ENCODE measurements at regions not wholly inside any gene's neighbourhood (a gene's known extent, or its start where the extent isn't known, plus 50 kb on each side); places are given as distances from the start of the nearest gene placed in this dataset.
"Not testable (repeated sequence)": the region's sequence is repeated elsewhere in the genome, so short reads cannot be mapped to it uniquely, and the experiment has no call there.

- intact Hi-C loops (cut with DNase I) = no loop called here
- Histone ChIP-seq H3K27ac (no peak overlapping the region), H3K27me3 (no peaks in the 10 kb centered on the region), H3K36me3 (replicated peaks in 1 of 2) (no peaks in the 10 kb centered on the region), H3K9me3 (replicated peaks in 1 of 3) (no peaks in the 10 kb centered on the region), H3K4me3 (no peak overlapping the region), H3K4me1 (replicated peaks in 1 of 2) (no peaks in the 10 kb centered on the region)
- TF ChIP-seq POLR2A (IDR thresholded peaks at IDR 0.05) = no peak
- TF ChIP-seq, protein P1, sequence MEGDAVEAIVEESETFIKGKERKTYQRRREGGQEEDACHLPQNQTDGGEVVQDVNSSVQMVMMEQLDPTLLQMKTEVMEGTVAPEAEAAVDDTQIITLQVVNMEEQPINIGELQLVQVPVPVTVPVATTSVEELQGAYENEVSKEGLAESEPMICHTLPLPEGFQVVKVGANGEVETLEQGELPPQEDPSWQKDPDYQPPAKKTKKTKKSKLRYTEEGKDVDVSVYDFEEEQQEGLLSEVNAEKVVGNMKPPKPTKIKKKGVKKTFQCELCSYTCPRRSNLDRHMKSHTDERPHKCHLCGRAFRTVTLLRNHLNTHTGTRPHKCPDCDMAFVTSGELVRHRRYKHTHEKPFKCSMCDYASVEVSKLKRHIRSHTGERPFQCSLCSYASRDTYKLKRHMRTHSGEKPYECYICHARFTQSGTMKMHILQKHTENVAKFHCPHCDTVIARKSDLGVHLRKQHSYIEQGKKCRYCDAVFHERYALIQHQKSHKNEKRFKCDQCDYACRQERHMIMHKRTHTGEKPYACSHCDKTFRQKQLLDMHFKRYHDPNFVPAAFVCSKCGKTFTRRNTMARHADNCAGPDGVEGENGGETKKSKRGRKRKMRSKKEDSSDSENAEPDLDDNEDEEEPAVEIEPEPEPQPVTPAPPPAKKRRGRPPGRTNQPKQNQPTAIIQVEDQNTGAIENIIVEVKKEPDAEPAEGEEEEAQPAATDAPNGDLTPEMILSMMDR (IDR thresholded peaks at IDR 0.05) = no peak
- DNase-seq = no peak
- WGBS, 4 donors = 74 to 89% (median 82%) methylated on average over 4 of the region's 4 CpGs
Measured at GRCh38 chr6:67881706-67882065, 753.4 kb upstream of the ADGRB3 start.

DNA sequence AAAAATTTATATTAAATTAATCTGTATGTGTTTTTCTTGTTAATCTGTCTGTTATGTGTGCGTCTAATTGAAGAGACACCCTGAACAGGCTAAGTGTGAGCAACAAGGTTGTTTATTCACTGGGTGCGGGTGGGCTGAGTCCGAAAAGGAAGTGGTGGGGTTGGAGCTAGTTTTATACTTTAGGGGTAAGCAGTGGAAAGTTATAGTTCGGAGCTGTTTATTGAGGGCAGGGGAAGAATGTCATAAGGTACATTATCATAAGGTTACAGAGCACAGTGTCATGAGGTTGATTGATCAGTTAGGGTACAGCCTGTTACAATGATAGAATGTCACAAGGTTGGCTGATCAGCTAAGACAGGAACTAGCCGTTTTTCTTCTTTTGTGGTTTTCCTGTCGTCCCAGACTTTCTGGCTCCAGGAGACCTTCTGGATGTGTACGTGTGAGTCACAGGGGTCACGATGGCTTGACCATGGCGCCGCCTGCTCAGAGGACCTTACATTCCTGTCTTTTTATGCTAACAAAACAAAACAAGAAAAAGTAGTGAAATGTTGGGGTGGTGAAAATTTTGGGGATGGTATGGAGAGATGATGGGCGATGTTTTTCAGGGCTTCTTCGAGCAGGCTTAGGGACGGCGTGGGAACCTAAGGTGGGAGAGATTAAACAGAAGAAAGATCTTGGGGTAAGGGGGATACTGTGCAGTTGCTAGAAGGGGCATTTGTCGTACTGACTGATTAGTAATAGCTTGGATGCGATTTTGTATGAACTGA is 754.0 kb upstream of the ADGRB3 start:
- H3K4me1 ChIP-seq (replicated peaks in 1 of 2) = no peaks in the 10 kb centered on the region
- intact Hi-C loops (cut with DNase I) = no loop called here
- no peak for DNase-seq

GRCh38 chr6:67880343-67880742 is 754.7 kb upstream of the ADGRB3 start:
- H3K27me3 ChIP-seq; intact Hi-C loops (cut with DNase I); H3K9me3 ChIP-seq (replicated peaks in 1 of 3); H3K36me3 ChIP-seq (replicated peaks in 1 of 2); H3K4me1 ChIP-seq (replicated peaks in 1 of 2); H3K4me3 ChIP-seq; H3K27ac ChIP-seq; DNase-seq: not testable (repeated sequence)
- 81 to 90% (median 85%) methylated on average over 3 to 4 of the region's 4 CpGs for WGBS, 4 donors

More for the DNA sequence above, 754.0 kb upstream of the ADGRB3 start:
- TF ChIP-seq, protein P1 (IDR thresholded peaks at IDR 0.05) = no peak
- TF ChIP-seq POLR2A (IDR thresholded peaks at IDR 0.05) = no peak
- no peaks in the 10 kb centered on the region for H3K36me3 ChIP-seq (replicated peaks in 1 of 2)
- WGBS, 4 donors = 73 to 80% (median 76%) methylated on average over 16 of the region's 16 CpGs
- no peaks in the 10 kb centered on the region for H3K9me3 ChIP-seq (replicated peaks in 1 of 3)
- no peaks in the 10 kb centered on the region for H3K27me3 ChIP-seq
- H3K27ac ChIP-seq = no peak overlapping the region
- H3K4me3 ChIP-seq = no peak overlapping the region

DNA sequence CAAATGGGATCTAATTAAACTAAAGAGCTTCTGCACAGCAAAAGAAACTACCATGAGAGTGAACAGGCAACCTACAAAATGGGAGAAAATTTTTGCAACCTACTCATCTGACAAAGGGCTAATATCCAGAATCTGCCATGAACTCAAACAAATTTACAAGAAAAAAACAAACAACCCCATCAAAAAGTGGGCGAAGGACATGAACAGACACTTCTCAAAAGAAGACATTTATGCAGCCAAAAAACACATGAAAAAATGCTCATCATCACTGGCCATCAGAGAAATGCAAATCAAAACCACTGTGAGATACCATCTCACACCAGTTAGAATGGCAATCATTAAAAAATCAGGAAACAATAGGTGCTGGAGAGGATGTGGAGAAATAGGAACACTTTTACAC is 755.2 kb upstream of the ADGRB3 start:
- H3K4me1 ChIP-seq (replicated peaks in 1 of 2); intact Hi-C loops (cut with DNase I); H3K4me3 ChIP-seq; H3K27me3 ChIP-seq; H3K36me3 ChIP-seq (replicated peaks in 1 of 2); H3K9me3 ChIP-seq (replicated peaks in 1 of 3); H3K27ac ChIP-seq; DNase-seq: not testable (repeated sequence)
- WGBS, 4 donors = 86 to 100% (median 100%) methylated on average over 1 of the region's 1 CpG

GRCh38 chr6:67879105-67879904 is 755.8 kb upstream of the ADGRB3 start:
- H3K4me3 ChIP-seq; H3K27ac ChIP-seq; H3K36me3 ChIP-seq (replicated peaks in 1 of 2); DNase-seq; intact Hi-C loops (cut with DNase I); H3K4me1 ChIP-seq (replicated peaks in 1 of 2); H3K27me3 ChIP-seq; H3K9me3 ChIP-seq (replicated peaks in 1 of 3): not testable (repeated sequence)
- WGBS, 4 donors = 75 to 89% (median 87%) methylated on average over 1 of the region's 1 CpG

DNA sequence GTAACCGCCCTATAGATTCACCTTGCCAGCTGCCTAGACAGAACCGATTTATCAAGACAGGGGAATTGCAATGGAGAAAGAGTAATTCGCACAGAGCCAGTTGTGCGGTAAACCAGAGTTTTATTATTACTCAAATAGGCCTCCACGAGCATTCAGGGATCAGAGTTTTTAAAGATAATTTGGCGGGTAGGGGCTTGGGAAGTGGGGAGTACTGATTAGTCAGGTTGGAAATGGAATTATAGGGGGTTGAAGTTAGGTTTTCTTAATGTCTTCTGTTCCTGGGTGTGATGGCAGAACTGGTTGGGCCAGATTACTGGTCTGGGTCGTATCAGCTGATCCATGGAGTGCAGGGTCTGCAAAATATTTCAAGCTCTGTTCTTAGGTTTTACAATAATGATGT is 756.9 kb upstream of the ADGRB3 start:
- H3K4me1 ChIP-seq (replicated peaks in 1 of 2); H3K4me3 ChIP-seq; H3K9me3 ChIP-seq (replicated peaks in 1 of 3); H3K27me3 ChIP-seq; H3K27ac ChIP-seq; H3K36me3 ChIP-seq (replicated peaks in 1 of 2); intact Hi-C loops (cut with DNase I); DNase-seq: not testable (repeated sequence)
- WGBS, 4 donors = 81 to 86% (median 83%) methylated on average over 7 of the region's 7 CpGs
